ENCODE measurements at regions not wholly inside any gene's neighbourhood (a gene's known extent, or its start where the extent isn't known, plus 50 kb on each side); places are given as distances from the start of the nearest gene placed in this dataset.

DNA sequence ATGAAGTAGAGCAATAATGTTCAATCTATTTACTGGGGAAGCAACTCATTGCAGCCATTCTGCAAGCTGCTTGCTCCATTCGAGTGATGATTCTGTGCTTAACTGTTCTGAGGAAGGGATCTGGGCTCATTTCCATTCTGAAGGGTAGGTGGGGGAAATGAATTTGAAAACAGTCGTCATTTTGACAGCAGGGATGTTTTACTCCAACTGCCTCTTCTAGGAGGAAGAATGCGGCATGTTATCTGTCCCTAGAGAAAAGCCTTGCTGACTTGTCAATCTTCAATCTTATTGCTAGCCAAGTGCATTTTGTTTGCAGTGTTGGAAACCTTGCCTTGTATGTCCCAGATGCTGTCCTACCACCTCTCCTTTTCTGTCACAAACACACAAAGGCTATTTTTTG is 105.9 kb downstream of the PRDM13 start:
- Histone ChIP-seq H3K9ac (ENCODE audit: insufficient read depth, low read depth, low read length) (no peak overlapping the region), H3K79me2 (ENCODE audit: insufficient read depth, low read length) (no peaks in the 10 kb centered on the region), H2AFZ (ENCODE audit: low read length) (no peak overlapping the region), H3K9me3 (ENCODE audit: low read length) (no peaks in the 10 kb centered on the region; the same call in 1 of the 2 replicates), H3K4me1 (ENCODE audit: insufficient read depth, low read length) (no peaks in the 10 kb centered on the region), H3K4me3 (replicated peaks in 1 of 3; ENCODE audit: insufficient read depth in 1 of 3, low read depth in 2 of 3, low read length in 3 of 3) (no peak overlapping the region), H3K36me3 (replicated peaks in 1 of 2; ENCODE audit: control insufficient read depth in 1 of 2, insufficient read depth in 2 of 2, low read length in 2 of 2) (no peaks in the 10 kb centered on the region), H3K27me3 (ENCODE audit: control insufficient read depth in 1 of 2, insufficient read depth in 2 of 2, low read length in 2 of 2) (no peaks in the 10 kb centered on the region), H4K20me1 (ENCODE audit: insufficient read depth, low read length) (no peaks in the 10 kb centered on the region), H3K4me2 (ENCODE audit: low read depth, low read length) (no peak overlapping the region), H3K27ac (ENCODE audit: extremely low read length, insufficient read depth, low read length) (no peak overlapping the region)
- TF ChIP-seq ZNF543 (CRISPR knock-in tag; IDR thresholded peaks at IDR 0.05) (no peak), RBFOX2 (IDR thresholded peaks at IDR 0.05; ENCODE audit: low read depth, low read length) (no peak), ZFP37 (CRISPR knock-in tag; IDR thresholded peaks at IDR 0.05; ENCODE audit: borderline replicate concordance) (no peak), MTA3 (CRISPR knock-in tag; IDR thresholded peaks at IDR 0.05) (no peak), MAFF (IDR thresholded peaks at IDR 0.05; ENCODE audit: low read depth, low read length) (no peak), SMARCC2 (IDR thresholded peaks at IDR 0.05) (no peak), PHF21A (CRISPR knock-in tag; IDR thresholded peaks at IDR 0.05) (no peak), SRF (IDR thresholded peaks at IDR 0.05; ENCODE audit: low read depth, low read length) (no peak), HNRNPLL (IDR thresholded peaks at IDR 0.05; ENCODE audit: low read depth, low read length, poor library complexity, severe bottlenecking) (no peak), ZNF652 (CRISPR knock-in tag; IDR thresholded peaks at IDR 0.05; ENCODE audit: borderline replicate concordance, low read depth) (no peak), ZNF101 (CRISPR knock-in tag; IDR thresholded peaks at IDR 0.05; ENCODE audit: borderline replicate concordance, low read depth) (no peak), FOSL1 (CRISPR knock-in tag; IDR thresholded peaks at IDR 0.05; ENCODE audit: borderline replicate concordance) (no peak)
- TF ChIP-seq, protein P1, sequence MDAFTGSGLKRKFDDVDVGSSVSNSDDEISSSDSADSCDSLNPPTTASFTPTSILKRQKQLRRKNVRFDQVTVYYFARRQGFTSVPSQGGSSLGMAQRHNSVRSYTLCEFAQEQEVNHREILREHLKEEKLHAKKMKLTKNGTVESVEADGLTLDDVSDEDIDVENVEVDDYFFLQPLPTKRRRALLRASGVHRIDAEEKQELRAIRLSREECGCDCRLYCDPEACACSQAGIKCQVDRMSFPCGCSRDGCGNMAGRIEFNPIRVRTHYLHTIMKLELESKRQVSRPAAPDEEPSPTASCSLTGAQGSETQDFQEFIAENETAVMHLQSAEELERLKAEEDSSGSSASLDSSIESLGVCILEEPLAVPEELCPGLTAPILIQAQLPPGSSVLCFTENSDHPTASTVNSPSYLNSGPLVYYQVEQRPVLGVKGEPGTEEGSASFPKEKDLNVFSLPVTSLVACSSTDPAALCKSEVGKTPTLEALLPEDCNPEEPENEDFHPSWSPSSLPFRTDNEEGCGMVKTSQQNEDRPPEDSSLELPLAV (CRISPR knock-in tag; conservative IDR thresholded peaks at IDR 0.05; ENCODE audit: low read depth) = no peak
- TF ChIP-seq, protein P2, sequence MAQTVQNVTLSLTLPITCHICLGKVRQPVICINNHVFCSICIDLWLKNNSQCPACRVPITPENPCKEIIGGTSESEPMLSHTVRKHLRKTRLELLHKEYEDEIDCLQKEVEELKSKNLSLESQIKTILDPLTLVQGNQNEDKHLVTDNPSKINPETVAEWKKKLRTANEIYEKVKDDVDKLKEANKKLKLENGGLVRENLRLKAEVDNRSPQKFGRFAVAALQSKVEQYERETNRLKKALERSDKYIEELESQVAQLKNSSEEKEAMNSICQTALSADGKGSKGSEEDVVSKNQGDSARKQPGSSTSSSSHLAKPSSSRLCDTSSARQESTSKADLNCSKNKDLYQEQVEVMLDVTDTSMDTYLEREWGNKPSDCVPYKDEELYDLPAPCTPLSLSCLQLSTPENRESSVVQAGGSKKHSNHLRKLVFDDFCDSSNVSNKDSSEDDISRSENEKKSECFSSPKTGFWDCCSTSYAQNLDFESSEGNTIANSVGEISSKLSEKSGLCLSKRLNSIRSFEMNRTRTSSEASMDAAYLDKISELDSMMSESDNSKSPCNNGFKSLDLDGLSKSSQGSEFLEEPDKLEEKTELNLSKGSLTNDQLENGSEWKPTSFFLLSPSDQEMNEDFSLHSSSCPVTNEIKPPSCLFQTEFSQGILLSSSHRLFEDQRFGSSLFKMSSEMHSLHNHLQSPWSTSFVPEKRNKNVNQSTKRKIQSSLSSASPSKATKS (CRISPR knock-in tag; IDR thresholded peaks at IDR 0.05) = no peak
- TF ChIP-seq, protein P3, sequence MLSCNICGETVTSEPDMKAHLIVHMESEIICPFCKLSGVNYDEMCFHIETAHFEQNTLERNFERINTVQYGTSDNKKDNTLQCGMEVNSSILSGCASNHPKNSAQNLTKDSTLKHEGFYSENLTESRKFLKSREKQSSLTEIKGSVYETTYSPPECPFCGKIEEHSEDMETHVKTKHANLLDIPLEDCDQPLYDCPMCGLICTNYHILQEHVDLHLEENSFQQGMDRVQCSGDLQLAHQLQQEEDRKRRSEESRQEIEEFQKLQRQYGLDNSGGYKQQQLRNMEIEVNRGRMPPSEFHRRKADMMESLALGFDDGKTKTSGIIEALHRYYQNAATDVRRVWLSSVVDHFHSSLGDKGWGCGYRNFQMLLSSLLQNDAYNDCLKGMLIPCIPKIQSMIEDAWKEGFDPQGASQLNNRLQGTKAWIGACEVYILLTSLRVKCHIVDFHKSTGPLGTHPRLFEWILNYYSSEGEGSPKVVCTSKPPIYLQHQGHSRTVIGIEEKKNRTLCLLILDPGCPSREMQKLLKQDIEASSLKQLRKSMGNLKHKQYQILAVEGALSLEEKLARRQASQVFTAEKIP (CRISPR knock-in tag; IDR thresholded peaks at IDR 0.05; ENCODE audit: borderline replicate concordance) = no peak
- TF ChIP-seq, protein P4, sequence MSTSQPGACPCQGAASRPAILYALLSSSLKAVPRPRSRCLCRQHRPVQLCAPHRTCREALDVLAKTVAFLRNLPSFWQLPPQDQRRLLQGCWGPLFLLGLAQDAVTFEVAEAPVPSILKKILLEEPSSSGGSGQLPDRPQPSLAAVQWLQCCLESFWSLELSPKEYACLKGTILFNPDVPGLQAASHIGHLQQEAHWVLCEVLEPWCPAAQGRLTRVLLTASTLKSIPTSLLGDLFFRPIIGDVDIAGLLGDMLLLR (CRISPR knock-in tag; IDR thresholded peaks at IDR 0.05) = no peak
- TF ChIP-seq, protein P5, sequence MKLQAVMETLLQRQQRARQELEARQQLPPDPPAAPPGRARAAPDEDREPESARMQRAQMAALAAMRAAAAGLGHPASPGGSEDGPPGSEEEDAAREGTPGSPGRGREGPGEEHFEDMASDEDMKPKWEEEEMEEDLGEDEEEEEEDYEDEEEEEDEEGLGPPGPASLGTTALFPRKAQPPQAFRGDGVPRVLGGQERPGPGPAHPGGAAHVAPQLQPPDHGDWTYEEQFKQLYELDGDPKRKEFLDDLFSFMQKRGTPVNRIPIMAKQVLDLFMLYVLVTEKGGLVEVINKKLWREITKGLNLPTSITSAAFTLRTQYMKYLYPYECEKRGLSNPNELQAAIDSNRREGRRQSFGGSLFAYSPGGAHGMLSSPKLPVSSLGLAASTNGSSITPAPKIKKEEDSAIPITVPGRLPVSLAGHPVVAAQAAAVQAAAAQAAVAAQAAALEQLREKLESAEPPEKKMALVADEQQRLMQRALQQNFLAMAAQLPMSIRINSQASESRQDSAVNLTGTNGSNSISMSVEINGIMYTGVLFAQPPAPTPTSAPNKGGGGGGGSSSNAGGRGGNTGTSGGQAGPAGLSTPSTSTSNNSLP (IDR thresholded peaks at IDR 0.05; ENCODE audit: low read depth, low read length) = no peak
- 23% methylated on average over 3 of the region's 3 CpGs for WGBS (ENCODE audit: low lambda C conversion rate)
- ATAC-seq (no peak), FAIRE-seq (no peak), DNase-seq (ENCODE audit: low spot score) (no peak)
- ChIA-PET POLR2A (no interaction called here), CTCF (ENCODE audit: low intra/inter-chr PET ratio, low total read pairs) (no interaction called here)
- intact Hi-C loops (cut with micrococcal nuclease; ENCODE audit: unreplicated experiment) (no loop called here), in situ Hi-C loops (cut with HindIII; ENCODE audit: extremely low pct_ligation_motif_present, low pct_unique_long_range_greater_than_20kb) (no loop called here)
- no TSS peak for BruUV-seq (replicated peaks)
